ENCODE measurements at regions not wholly inside any gene's neighbourhood (a gene's known extent, or its start where the extent isn't known, plus 50 kb on each side); places are given as distances from the start of the nearest gene placed in this dataset.

- 60 to 80% methylated on average over 1 of the region's 1 CpG for WGBS, 2 experiments (ENCODE audit: insufficient coverage in 2 of 2)
- H3K4me3 ChIP-seq (ENCODE audit: extremely low read depth, insufficient read depth, low read length, poor library complexity, severe bottlenecking) = no peak overlapping the region
- H3K27ac ChIP-seq (ENCODE audit: low read depth, low read length, severe bottlenecking) = no peak overlapping the region
- H3K4me1 ChIP-seq (ENCODE audit: control insufficient read depth, insufficient read depth, low read length, poor library complexity, severe bottlenecking) = no peaks in the 10 kb centered on the region
- H3K9me3 ChIP-seq (ENCODE audit: control insufficient read depth, low read length) = peaks cover 7% of the 10 kb centered on the region
- H3K36me3 ChIP-seq (ENCODE audit: control insufficient read depth, insufficient read depth, low read length) = no peaks in the 10 kb centered on the region
Measured at GRCh38 chr12:85679296-85679695, 156.9 kb downstream of the RASSF9 start.

DNA sequence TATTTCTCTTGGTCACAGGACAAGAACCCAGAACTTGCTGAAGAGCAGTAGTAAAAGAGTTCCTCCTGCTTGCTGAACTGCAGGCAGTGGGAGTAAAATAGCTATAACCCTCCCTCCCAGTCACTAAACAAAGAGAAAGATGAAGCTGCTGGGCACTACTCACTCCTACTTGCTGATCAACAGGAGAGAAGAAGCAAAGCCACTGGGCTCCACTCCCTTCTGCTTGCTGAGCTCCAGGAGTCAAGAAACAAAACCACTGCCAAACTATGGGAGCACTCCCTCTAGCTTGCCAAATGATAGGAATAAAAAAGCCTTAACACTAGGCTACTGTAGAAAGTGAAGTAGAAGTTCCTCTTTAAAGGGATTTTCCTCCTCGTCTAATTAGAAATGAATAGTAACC is 155.3 kb downstream of the RASSF9 start:
- no peaks in the 10 kb centered on the region for H3K4me1 ChIP-seq (ENCODE audit: control insufficient read depth, insufficient read depth, low read length, poor library complexity, severe bottlenecking)
- no peaks in the 10 kb centered on the region for H3K36me3 ChIP-seq (ENCODE audit: control insufficient read depth, insufficient read depth, low read length)
- no peak overlapping the region for H3K27ac ChIP-seq (ENCODE audit: low read depth, low read length, severe bottlenecking)
- H3K9me3 ChIP-seq (ENCODE audit: control insufficient read depth, low read length) = peaks cover 7% of the 10 kb centered on the region
- WGBS, 2 experiments (ENCODE audit: insufficient coverage in 2 of 2) = no CpG with 5 or more reads among the region's 1 CpG
- H3K4me3 ChIP-seq (ENCODE audit: extremely low read depth, insufficient read depth, low read length, poor library complexity, severe bottlenecking) = no peak overlapping the region

DNA sequence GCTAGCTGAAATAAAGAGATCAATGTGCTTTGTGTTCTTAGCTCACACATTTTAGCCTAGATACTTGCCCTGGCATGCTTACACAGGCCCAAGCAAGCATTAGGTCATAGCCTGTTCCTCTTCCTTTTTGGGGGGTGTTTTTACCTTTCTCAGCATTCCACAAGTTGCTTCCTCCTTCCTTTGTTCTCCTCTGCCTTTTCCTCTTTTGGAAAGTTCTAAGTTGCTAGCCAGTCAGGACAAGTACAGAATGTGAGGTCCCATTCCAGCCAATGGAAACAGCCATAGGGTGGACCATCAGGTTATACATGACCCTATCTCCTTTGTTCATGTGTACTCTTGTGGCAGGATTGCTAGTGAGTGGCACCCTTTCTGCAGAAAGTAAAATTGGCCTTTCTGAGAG is 154.9 kb downstream of the RASSF9 start:
- H3K36me3 ChIP-seq (ENCODE audit: control insufficient read depth, insufficient read depth, low read length) = no peaks in the 10 kb centered on the region

DNA sequence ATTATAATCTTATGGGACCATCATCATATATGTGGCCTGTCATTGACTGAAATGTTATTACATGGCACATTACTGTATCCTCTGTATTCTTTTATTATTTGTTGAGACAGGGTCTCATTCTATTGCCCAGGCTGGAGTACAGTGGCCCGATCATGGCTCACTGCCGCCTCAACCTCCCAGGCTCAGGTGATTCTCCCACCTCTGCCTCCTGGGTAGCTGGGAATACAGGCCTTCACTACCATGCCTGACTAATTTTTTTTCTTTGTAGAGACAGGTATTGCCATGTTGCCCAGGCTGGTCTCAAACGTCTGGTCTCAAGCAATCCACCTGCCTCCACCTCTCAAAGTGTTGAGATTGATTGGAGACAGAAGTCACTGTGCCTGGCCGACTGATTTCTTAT is 153.2 kb downstream of the RASSF9 start:
- no peak overlapping the region for H3K4me3 ChIP-seq (ENCODE audit: extremely low read depth, insufficient read depth, low read length, poor library complexity, severe bottlenecking)
- 90 to 100% methylated on average over 1 to 3 of the region's 4 CpGs for WGBS, 2 experiments (ENCODE audit: insufficient coverage in 2 of 2)
- no peaks in the 10 kb centered on the region for H3K4me1 ChIP-seq (ENCODE audit: control insufficient read depth, insufficient read depth, low read length, poor library complexity, severe bottlenecking)
- peaks cover 7% of the 10 kb centered on the region for H3K9me3 ChIP-seq (ENCODE audit: control insufficient read depth, low read length)
- no peak overlapping the region for H3K27ac ChIP-seq (ENCODE audit: low read depth, low read length, severe bottlenecking)
- no peaks in the 10 kb centered on the region for H3K36me3 ChIP-seq (ENCODE audit: control insufficient read depth, insufficient read depth, low read length)

More for the DNA sequence above, 154.9 kb downstream of the RASSF9 start:
- Histone ChIP-seq H3K9me3 (ENCODE audit: control insufficient read depth, low read length) (peaks cover 7% of the 10 kb centered on the region), H3K4me3 (ENCODE audit: extremely low read depth, insufficient read depth, low read length, poor library complexity, severe bottlenecking) (no peak overlapping the region), H3K27ac (ENCODE audit: low read depth, low read length, severe bottlenecking) (no peak overlapping the region), H3K4me1 (ENCODE audit: control insufficient read depth, insufficient read depth, low read length, poor library complexity, severe bottlenecking) (no peaks in the 10 kb centered on the region)

DNA sequence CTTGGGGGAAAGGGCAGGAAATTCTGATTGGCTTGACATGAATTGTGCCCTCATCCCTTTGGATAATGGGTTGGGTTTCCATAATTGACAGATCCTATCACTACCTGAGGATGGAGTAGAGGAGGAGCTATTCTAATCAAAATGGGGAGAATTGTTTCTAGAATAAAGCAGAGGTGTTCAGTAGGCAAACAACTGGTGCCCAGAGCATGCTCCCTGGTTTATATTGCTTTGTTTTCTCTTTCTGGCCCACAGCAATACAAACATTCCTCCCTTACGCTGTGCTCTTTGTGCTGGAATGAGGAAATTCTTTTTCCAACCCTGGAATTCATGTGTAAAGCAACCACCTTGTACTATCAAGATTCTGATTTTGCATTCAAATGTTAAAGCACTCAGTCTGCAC is 147.4 kb downstream of the RASSF9 start:
- WGBS, 2 experiments (ENCODE audit: insufficient coverage in 2 of 2) = 100% methylated on average over 1 of the region's 1 CpG; no CpG with 5 or more reads in 1 of the 2 experiments
- H3K9me3 ChIP-seq (ENCODE audit: control insufficient read depth, low read length) = no peaks in the 10 kb centered on the region

GRCh38 chr12:85690146-85690545 is 146.1 kb downstream of the RASSF9 start:
- Histone ChIP-seq H3K4me1 (ENCODE audit: control insufficient read depth, insufficient read depth, low read length, poor library complexity, severe bottlenecking) (peaks cover 3% of the 10 kb centered on the region), H3K4me3 (ENCODE audit: extremely low read depth, insufficient read depth, low read length, poor library complexity, severe bottlenecking) (no peak overlapping the region), H3K27ac (ENCODE audit: low read depth, low read length, severe bottlenecking) (no peak overlapping the region), H3K36me3 (ENCODE audit: control insufficient read depth, insufficient read depth, low read length) (no peaks in the 10 kb centered on the region), H3K9me3 (ENCODE audit: control insufficient read depth, low read length) (no peaks in the 10 kb centered on the region)
- 80 to 87% methylated on average over 1 of the region's 3 CpGs for WGBS, 2 experiments (ENCODE audit: insufficient coverage in 2 of 2)

More for the DNA sequence above, 147.4 kb downstream of the RASSF9 start:
- Histone ChIP-seq H3K27ac (ENCODE audit: low read depth, low read length, severe bottlenecking) (no peak overlapping the region), H3K4me1 (ENCODE audit: control insufficient read depth, insufficient read depth, low read length, poor library complexity, severe bottlenecking) (peaks cover 3% of the 10 kb centered on the region), H3K36me3 (ENCODE audit: control insufficient read depth, insufficient read depth, low read length) (no peaks in the 10 kb centered on the region), H3K4me3 (ENCODE audit: extremely low read depth, insufficient read depth, low read length, poor library complexity, severe bottlenecking) (no peak overlapping the region)

DNA sequence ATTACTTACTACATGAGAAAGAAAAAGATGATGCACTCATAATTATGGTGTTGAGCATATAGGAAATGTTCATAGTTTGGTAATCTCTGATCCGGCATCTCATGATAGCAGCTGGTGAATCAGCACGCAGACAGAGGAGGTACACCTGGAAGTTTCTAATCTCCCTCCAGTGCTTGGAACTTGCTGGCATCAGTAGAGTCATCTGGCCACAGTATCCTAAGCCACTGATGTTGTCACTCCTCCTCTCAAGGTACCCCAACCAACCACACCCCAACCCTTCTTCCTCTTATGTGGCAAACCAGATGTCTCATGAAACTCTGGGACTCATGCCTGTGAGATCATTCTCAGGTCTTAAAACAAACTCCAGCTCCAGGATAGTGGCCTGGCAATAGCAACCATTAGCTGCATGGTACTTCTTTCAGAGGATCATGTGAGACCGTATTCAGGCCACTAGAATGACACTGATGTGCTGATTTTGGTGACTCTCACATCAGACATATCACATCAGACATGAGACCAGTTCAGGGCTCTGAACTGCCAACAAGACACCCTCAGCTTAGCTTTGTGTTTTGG is 143.0 kb downstream of the RASSF9 start:
- H3K9me3 ChIP-seq (ENCODE audit: control insufficient read depth, low read length) = no peaks in the 10 kb centered on the region
- no peaks in the 10 kb centered on the region for H3K36me3 ChIP-seq (ENCODE audit: control insufficient read depth, insufficient read depth, low read length)
- 92 to 94% methylated on average over 2 to 3 of the region's 3 CpGs for WGBS, 2 experiments (ENCODE audit: insufficient coverage in 2 of 2)
- H3K27ac ChIP-seq (ENCODE audit: low read depth, low read length, severe bottlenecking) = no peak overlapping the region
- H3K4me3 ChIP-seq (ENCODE audit: extremely low read depth, insufficient read depth, low read length, poor library complexity, severe bottlenecking) = no peak overlapping the region
- H3K4me1 ChIP-seq (ENCODE audit: control insufficient read depth, insufficient read depth, low read length, poor library complexity, severe bottlenecking) = peaks cover 3% of the 10 kb centered on the region

GRCh38 chr12:85695097-85695715 is 141.0 kb downstream of the RASSF9 start:
- Histone ChIP-seq H3K4me3 (ENCODE audit: extremely low read depth, insufficient read depth, low read length, poor library complexity, severe bottlenecking) (no peak overlapping the region), H3K9me3 (ENCODE audit: control insufficient read depth, low read length) (no peaks in the 10 kb centered on the region), H3K4me1 (ENCODE audit: control insufficient read depth, insufficient read depth, low read length, poor library complexity, severe bottlenecking) (no peaks in the 10 kb centered on the region), H3K36me3 (ENCODE audit: control insufficient read depth, insufficient read depth, low read length) (no peaks in the 10 kb centered on the region), H3K27ac (ENCODE audit: low read depth, low read length, severe bottlenecking) (no peak overlapping the region)
- 55 to 100% methylated on average over 1 to 3 of the region's 4 CpGs for WGBS, 2 experiments (ENCODE audit: insufficient coverage in 2 of 2)

DNA sequence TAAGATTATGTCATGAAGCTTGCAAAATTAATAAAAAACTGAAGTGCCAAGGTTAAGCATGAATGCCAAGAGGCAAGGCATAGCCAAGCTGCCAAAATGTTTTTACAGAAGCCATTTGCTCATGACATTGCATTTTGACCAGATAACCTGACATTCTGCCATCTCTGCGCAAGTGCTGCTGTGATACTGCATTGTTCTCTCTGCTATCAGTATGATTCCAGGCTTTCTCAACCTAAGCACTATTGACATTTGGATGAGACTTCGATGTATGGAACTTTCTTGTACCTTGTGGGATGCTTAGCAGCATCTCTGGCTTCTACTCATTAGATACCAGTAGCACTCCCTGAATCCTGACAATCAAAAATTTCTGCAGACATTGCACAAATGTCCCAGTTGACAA is 139.2 kb downstream of the RASSF9 start:
- no peak overlapping the region for H3K4me3 ChIP-seq (ENCODE audit: extremely low read depth, insufficient read depth, low read length, poor library complexity, severe bottlenecking)
- no peaks in the 10 kb centered on the region for H3K9me3 ChIP-seq (ENCODE audit: control insufficient read depth, low read length)
- no peaks in the 10 kb centered on the region for H3K4me1 ChIP-seq (ENCODE audit: control insufficient read depth, insufficient read depth, low read length, poor library complexity, severe bottlenecking)
- H3K36me3 ChIP-seq (ENCODE audit: control insufficient read depth, insufficient read depth, low read length) = no peaks in the 10 kb centered on the region
- no peak overlapping the region for H3K27ac ChIP-seq (ENCODE audit: low read depth, low read length, severe bottlenecking)
- 72 to 100% methylated on average over 2 of the region's 2 CpGs for WGBS, 2 experiments (ENCODE audit: insufficient coverage in 2 of 2)

DNA sequence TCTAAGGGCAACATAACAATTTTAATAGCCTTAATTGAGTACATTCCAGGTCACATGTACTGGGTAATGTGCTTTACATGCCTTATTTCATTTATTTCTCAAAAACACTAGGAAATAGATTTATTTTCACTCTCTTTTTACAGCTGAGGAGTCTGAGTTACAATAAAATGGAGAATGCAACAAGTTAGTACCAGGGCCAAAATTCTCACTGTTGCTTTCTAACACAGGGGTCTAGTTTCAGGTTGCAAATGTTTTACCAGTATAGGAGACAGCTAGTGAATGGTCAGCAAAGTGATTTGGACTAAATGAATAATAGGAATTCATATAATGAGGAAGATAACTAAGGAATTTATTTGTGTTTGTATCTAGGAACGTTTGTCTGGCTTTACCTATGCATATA is 137.3 kb downstream of the RASSF9 start:
- no peak overlapping the region for H3K4me3 ChIP-seq (ENCODE audit: extremely low read depth, insufficient read depth, low read length, poor library complexity, severe bottlenecking)
- no peak overlapping the region for H3K27ac ChIP-seq (ENCODE audit: low read depth, low read length, severe bottlenecking)
- H3K36me3 ChIP-seq (ENCODE audit: control insufficient read depth, insufficient read depth, low read length) = no peaks in the 10 kb centered on the region
- H3K4me1 ChIP-seq (ENCODE audit: control insufficient read depth, insufficient read depth, low read length, poor library complexity, severe bottlenecking) = no peaks in the 10 kb centered on the region
- WGBS, 2 experiments (ENCODE audit: insufficient coverage in 2 of 2) = no CpG with 5 or more reads among the region's 1 CpG
- no peaks in the 10 kb centered on the region for H3K9me3 ChIP-seq (ENCODE audit: control insufficient read depth, low read length)

DNA sequence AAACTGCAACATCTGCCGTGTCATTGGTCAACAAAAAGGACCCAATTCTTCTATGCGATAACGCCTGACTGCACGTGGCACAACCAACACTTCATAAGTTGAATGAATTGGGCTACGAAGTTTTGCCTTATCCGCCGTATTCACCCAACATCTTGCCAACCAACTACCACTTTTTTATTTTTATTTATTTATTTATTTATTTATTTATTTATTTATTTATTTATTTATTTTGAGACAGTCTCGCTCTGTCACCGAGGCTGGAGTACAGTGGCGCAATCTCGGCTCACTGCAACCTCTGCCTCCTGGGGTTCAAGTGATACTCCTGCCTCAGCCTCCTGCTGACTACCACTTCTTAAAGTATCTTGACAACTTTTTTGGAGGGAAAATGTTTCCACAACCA is 127.4 kb downstream of the RASSF9 start:
- H3K9me3 ChIP-seq (ENCODE audit: control insufficient read depth, low read length) = no peaks in the 10 kb centered on the region
- H3K36me3 ChIP-seq (ENCODE audit: control insufficient read depth, insufficient read depth, low read length) = no peaks in the 10 kb centered on the region
- no peaks in the 10 kb centered on the region for H3K4me1 ChIP-seq (ENCODE audit: control insufficient read depth, insufficient read depth, low read length, poor library complexity, severe bottlenecking)
- H3K27ac ChIP-seq (ENCODE audit: low read depth, low read length, severe bottlenecking) = no peak overlapping the region
- no peak overlapping the region for H3K4me3 ChIP-seq (ENCODE audit: extremely low read depth, insufficient read depth, low read length, poor library complexity, severe bottlenecking)
- WGBS, 2 experiments (ENCODE audit: insufficient coverage in 2 of 2) = 92 to 100% methylated on average over 5 to 9 of the region's 11 CpGs

Data from mesodermal cell (in vitro differentiated cells).